ENCODE measurements at regions not wholly inside any gene's neighbourhood (a gene's known extent, or its start where the extent isn't known, plus 50 kb on each side); places are given as distances from the start of the nearest gene placed in this dataset.
"Not testable (repeated sequence)": the region's sequence is repeated elsewhere in the genome, so short reads cannot be mapped to it uniquely, and the experiment has no call there.

GRCh38 chr5:143908959-143909358 lies 97.0 kb downstream of the HMHB1 start:
- DNase-seq: no peak

GRCh38 chr5:143913008-143913752 lies 101.2 kb downstream of the HMHB1 start:
- peak; percentile 89 for DNase-seq

GRCh38 chr5:143914756-143915155 lies 102.8 kb downstream of the HMHB1 start:
- no peak for DNase-seq

- DNase-seq: peak; percentile 68
Measured at GRCh38 chr5:143916451-143916850, 104.5 kb downstream of the HMHB1 start.

- no peak for DNase-seq
Measured at GRCh38 chr5:143918961-143919360, 107.0 kb downstream of the HMHB1 start.

- peak; percentile 66 for DNase-seq
Measured at GRCh38 chr5:143920772-143921171, 108.8 kb downstream of the HMHB1 start.

- peak; percentile 97 for DNase-seq
Measured at GRCh38 chr5:143921525-143922311, 109.8 kb downstream of the HMHB1 start.

GRCh38 chr5:143922718-143923117 lies 110.8 kb downstream of the HMHB1 start:
- peak; percentile 77 for DNase-seq

- DNase-seq: peak; percentile 62
Measured at GRCh38 chr5:143923634-143924266, 111.8 kb downstream of the HMHB1 start.

GRCh38 chr5:143924311-143924978 lies 112.5 kb downstream of the HMHB1 start:
- peak; percentile 22 for DNase-seq

GRCh38 chr5:143924979-143925325 lies 113.0 kb downstream of the HMHB1 start:
- not testable (repeated sequence) for DNase-seq

GRCh38 chr5:143929486-143929885 lies 117.5 kb downstream of the HMHB1 start:
- no peak for DNase-seq

- DNase-seq: no peak
Measured at GRCh38 chr5:143930561-143930960, 118.6 kb downstream of the HMHB1 start.

- DNase-seq: no peak
Measured at GRCh38 chr5:143931476-143931875, 119.5 kb downstream of the HMHB1 start.

GRCh38 chr5:143931986-143932385 lies 120.0 kb downstream of the HMHB1 start:
- no peak for DNase-seq

GRCh38 chr5:143932584-143932983 lies 120.6 kb downstream of the HMHB1 start:
- DNase-seq: no peak

- DNase-seq: no peak
Measured at GRCh38 chr5:143933451-143933850, 121.5 kb downstream of the HMHB1 start.

- no peak for DNase-seq
Measured at GRCh38 chr5:143934821-143935220, 122.9 kb downstream of the HMHB1 start.

- DNase-seq: no peak
Measured at GRCh38 chr5:143938230-143938629, 126.3 kb downstream of the HMHB1 start.

- no peak for DNase-seq
Measured at GRCh38 chr5:143946837-143947236, 134.9 kb downstream of the HMHB1 start.

- DNase-seq: no peak
Measured at GRCh38 chr5:143947313-143947712, 135.4 kb downstream of the HMHB1 start.

GRCh38 chr5:143952809-143953208 lies 140.8 kb downstream of the HMHB1 start:
- no peak for DNase-seq

- no peak for DNase-seq
Measured at GRCh38 chr5:143953851-143954250, 141.9 kb downstream of the HMHB1 start.

All from fibroblast of skin of right quadriceps (primary cell).